ENCODE measurements at regions not wholly inside any gene's neighbourhood (a gene's known extent, or its start where the extent isn't known, plus 50 kb on each side); places are given as distances from the start of the nearest gene placed in this dataset.
A peak's percentile ranks its signal among the peaks of the same experiment; 100 is the strongest.

- Histone ChIP-seq H2BK12ac (ENCODE audit: low read length) (no peak overlapping the region), H4K91ac (ENCODE audit: low read depth, low read length, poor library complexity) (no peak overlapping the region), H3K9me3 (replicated peaks in 1 of 2; ENCODE audit: control insufficient read depth in 2 of 2, insufficient read depth in 1 of 2, low read depth in 1 of 2, low read length in 2 of 2) (no peaks in the 10 kb centered on the region), H2BK5ac (ENCODE audit: low read length) (no peak overlapping the region), H2AK5ac (ENCODE audit: low read depth, low read length) (no peak overlapping the region), H3K79me1 (ENCODE audit: low read depth, low read length) (no peaks in the 10 kb centered on the region), H3K4me1 (ENCODE audit: control insufficient read depth in 2 of 2, insufficient read depth in 1 of 2, low read depth in 1 of 2, low read length in 2 of 2) (peaks cover 0 to 6% of the 10 kb centered on the region in 2 donors), H3K4me2 (ENCODE audit: insufficient read depth, low read length, poor library complexity, severe bottlenecking) (no peak overlapping the region), H3K27ac (replicated peaks; ENCODE audit: low read length) (no peak overlapping the region), H3K4ac (ENCODE audit: low read length) (no peak overlapping the region), H3K14ac (ENCODE audit: low read length) (no peak overlapping the region), H3K23ac (ENCODE audit: low read depth, low read length, poor library complexity) (no peak overlapping the region), H3K4me3 (ENCODE audit: low read length in 2 of 2) (no peak overlapping the region), H2AFZ (ENCODE audit: low read length) (no peak overlapping the region), H3K36me3 (replicated peaks in 1 of 2; ENCODE audit: control insufficient read depth in 2 of 2, insufficient read depth in 2 of 2, low read length in 2 of 2) (no peaks in the 10 kb centered on the region), H3K9ac (ENCODE audit: low read depth, low read length, poor library complexity) (no peak overlapping the region), H4K8ac (ENCODE audit: low read depth, low read length) (no peak overlapping the region), H3K27me3 (ENCODE audit: control insufficient read depth in 3 of 3, insufficient read depth in 3 of 3, low read depth in 1 of 3, low read length in 3 of 3) (no peaks in the 10 kb centered on the region), H2BK120ac (ENCODE audit: low read depth, low read length) (no peak overlapping the region), H3K18ac (ENCODE audit: low read length) (no peak overlapping the region), H2BK15ac (ENCODE audit: low read length) (no peak overlapping the region)
- DNase-seq (ENCODE audit: low spot score), result no peak
Measured at GRCh38 chr6:130740308-130740707, 86.9 kb upstream of the SMLR1 start.

DNA sequence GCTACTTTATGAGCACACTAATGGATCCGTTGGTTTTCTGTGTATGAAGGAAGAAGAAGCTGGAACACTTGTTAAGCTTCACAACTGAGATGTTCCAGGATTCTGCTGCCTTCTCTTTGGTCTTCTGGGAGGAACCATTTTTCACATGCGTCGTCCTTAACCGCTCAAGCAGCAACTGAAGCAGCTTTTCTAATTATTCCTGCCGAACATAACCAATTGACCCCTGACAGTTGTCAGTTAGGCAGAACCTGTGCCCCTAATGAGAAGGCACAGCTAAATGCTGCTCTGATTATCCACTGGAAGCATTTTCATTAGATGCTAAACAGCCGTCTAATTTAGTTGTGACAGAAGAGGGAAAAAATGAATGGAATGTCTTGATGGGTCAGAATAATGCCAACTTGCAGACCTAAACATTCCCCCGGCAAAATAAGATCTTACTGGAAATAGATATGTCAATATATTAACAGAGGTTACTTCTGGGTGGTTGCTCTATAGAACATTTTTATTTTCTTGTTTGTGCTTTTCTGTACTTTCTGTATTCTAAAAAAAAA is 85.0 kb upstream of the SMLR1 start:
- no peak overlapping the region for H2AK5ac ChIP-seq (ENCODE audit: low read depth, low read length)
- no peaks in the 10 kb centered on the region for H3K79me1 ChIP-seq (ENCODE audit: low read depth, low read length)
- no peak overlapping the region for H4K8ac ChIP-seq (ENCODE audit: low read depth, low read length)
- H3K9me3 ChIP-seq (replicated peaks in 1 of 2; ENCODE audit: control insufficient read depth in 2 of 2, insufficient read depth in 1 of 2, low read depth in 1 of 2, low read length in 2 of 2), result no peaks in the 10 kb centered on the region
- no peak overlapping the region for H3K27ac ChIP-seq (replicated peaks; ENCODE audit: low read length)
- no peak overlapping the region for H3K4me2 ChIP-seq (ENCODE audit: insufficient read depth, low read length, poor library complexity, severe bottlenecking)
- no peak overlapping the region for H3K14ac ChIP-seq (ENCODE audit: low read length)
- DNase-seq (ENCODE audit: low spot score), result no peak
- no peaks in the 10 kb centered on the region for H3K36me3 ChIP-seq (replicated peaks in 1 of 2; ENCODE audit: control insufficient read depth in 2 of 2, insufficient read depth in 2 of 2, low read length in 2 of 2)
- H3K4ac ChIP-seq (ENCODE audit: low read length), result no peak overlapping the region
- no peak overlapping the region for H4K91ac ChIP-seq (ENCODE audit: low read depth, low read length, poor library complexity)
- H3K9ac ChIP-seq (ENCODE audit: low read depth, low read length, poor library complexity), result no peak overlapping the region
- no peak overlapping the region for H2BK12ac ChIP-seq (ENCODE audit: low read length)
- no peak overlapping the region for H3K18ac ChIP-seq (ENCODE audit: low read length)
- peaks cover 0 to 6% of the 10 kb centered on the region in 2 donors for H3K4me1 ChIP-seq (ENCODE audit: control insufficient read depth in 2 of 2, insufficient read depth in 1 of 2, low read depth in 1 of 2, low read length in 2 of 2)
- WGBS, 2 donors (ENCODE audit: extremely low coverage in 2 of 2, insufficient read length in 2 of 2, insufficient replicate concordance in 1 of 2), result no CpG with 5 or more reads among the region's 7 CpGs
- H2BK120ac ChIP-seq (ENCODE audit: low read depth, low read length), result no peak overlapping the region
- H3K4me3 ChIP-seq (ENCODE audit: low read length in 2 of 2), result no peak overlapping the region
- H3K27me3 ChIP-seq (ENCODE audit: control insufficient read depth in 3 of 3, insufficient read depth in 3 of 3, low read depth in 1 of 3, low read length in 3 of 3), result no peaks in the 10 kb centered on the region
- H3K23ac ChIP-seq (ENCODE audit: low read depth, low read length, poor library complexity), result no peak overlapping the region
- H2AFZ ChIP-seq (ENCODE audit: low read length), result no peak overlapping the region
- H2BK15ac ChIP-seq (ENCODE audit: low read length), result no peak overlapping the region
- H2BK5ac ChIP-seq (ENCODE audit: low read length), result no peak overlapping the region

- Histone ChIP-seq H3K4me2 (ENCODE audit: insufficient read depth, low read length, poor library complexity, severe bottlenecking) (no peak overlapping the region), H3K79me1 (ENCODE audit: low read depth, low read length) (no peaks in the 10 kb centered on the region), H3K4me1 (ENCODE audit: control insufficient read depth in 2 of 2, insufficient read depth in 1 of 2, low read depth in 1 of 2, low read length in 2 of 2) (peaks cover 0 to 6% of the 10 kb centered on the region in 2 donors), H3K14ac (ENCODE audit: low read length) (no peak overlapping the region), H3K9ac (ENCODE audit: low read depth, low read length, poor library complexity) (no peak overlapping the region), H3K36me3 (replicated peaks in 1 of 2; ENCODE audit: control insufficient read depth in 2 of 2, insufficient read depth in 2 of 2, low read length in 2 of 2) (no peaks in the 10 kb centered on the region), H3K18ac (ENCODE audit: low read length) (no peak overlapping the region), H4K8ac (ENCODE audit: low read depth, low read length) (no peak overlapping the region), H3K23ac (ENCODE audit: low read depth, low read length, poor library complexity) (no peak overlapping the region), H3K27ac (replicated peaks; ENCODE audit: low read length) (no peak overlapping the region), H3K4me3 (ENCODE audit: low read length in 2 of 2) (no peak overlapping the region), H2BK120ac (ENCODE audit: low read depth, low read length) (no peak overlapping the region), H3K9me3 (replicated peaks in 1 of 2; ENCODE audit: control insufficient read depth in 2 of 2, insufficient read depth in 1 of 2, low read depth in 1 of 2, low read length in 2 of 2) (no peaks in the 10 kb centered on the region), H3K27me3 (ENCODE audit: control insufficient read depth in 3 of 3, insufficient read depth in 3 of 3, low read depth in 1 of 3, low read length in 3 of 3) (no peaks in the 10 kb centered on the region), H2BK15ac (ENCODE audit: low read length) (no peak overlapping the region), H3K4ac (ENCODE audit: low read length) (no peak overlapping the region), H2BK5ac (ENCODE audit: low read length) (no peak overlapping the region), H2AK5ac (ENCODE audit: low read depth, low read length) (no peak overlapping the region), H2AFZ (ENCODE audit: low read length) (no peak overlapping the region), H2BK12ac (ENCODE audit: low read length) (no peak overlapping the region), H4K91ac (ENCODE audit: low read depth, low read length, poor library complexity) (no peak overlapping the region)
- no CpG with 5 or more reads among the region's 2 CpGs for WGBS, 2 donors (ENCODE audit: extremely low coverage in 2 of 2, insufficient read length in 2 of 2, insufficient replicate concordance in 1 of 2)
- DNase-seq (ENCODE audit: low spot score), result peak; percentile 29
Measured at GRCh38 chr6:130743175-130743574, 84.0 kb upstream of the SMLR1 start.

DNA sequence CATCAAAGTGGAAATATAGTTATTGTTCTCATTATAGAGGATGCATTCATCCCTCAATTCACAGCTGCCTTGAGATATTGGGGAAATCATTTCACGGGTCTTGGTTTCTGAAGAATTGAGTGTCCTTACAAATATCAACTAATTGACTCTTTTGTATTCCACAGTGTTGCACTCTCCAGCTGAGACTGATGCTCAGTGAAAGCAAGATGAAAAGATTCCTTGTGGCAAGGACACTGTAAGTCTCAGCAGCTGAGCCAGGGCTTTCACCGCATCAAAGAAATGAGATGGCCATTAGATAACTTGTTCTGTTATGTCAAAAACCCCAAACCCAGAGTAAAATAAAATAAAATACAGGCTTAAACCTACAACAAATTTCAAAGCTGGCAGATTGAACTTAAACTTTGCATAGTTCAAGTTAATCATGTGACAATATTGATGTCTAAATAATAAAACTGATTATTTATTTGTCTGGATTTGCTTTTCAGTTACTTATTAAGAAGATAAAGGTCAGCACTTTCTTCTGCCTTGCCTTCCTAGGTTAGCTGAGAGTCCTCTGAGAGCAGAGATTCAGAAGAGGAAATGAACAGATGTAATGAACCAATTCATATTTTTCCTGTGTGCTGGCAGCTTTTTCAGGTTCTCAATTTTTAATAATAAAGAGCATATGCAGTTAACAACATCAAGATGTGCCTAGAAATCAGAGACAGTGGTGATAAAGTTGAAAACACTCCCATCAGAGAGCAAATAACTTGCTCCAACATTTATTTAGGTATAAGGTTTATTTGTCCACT is 82.4 kb upstream of the SMLR1 start:
- H3K4ac ChIP-seq (ENCODE audit: low read length), result no peak overlapping the region
- no peak overlapping the region for H2BK5ac ChIP-seq (ENCODE audit: low read length)
- H3K23ac ChIP-seq (ENCODE audit: low read depth, low read length, poor library complexity), result no peak overlapping the region
- no peak overlapping the region for H2BK120ac ChIP-seq (ENCODE audit: low read depth, low read length)
- H2AFZ ChIP-seq (ENCODE audit: low read length), result no peak overlapping the region
- no CpG with 5 or more reads among the region's 2 CpGs for WGBS, 2 donors (ENCODE audit: extremely low coverage in 2 of 2, insufficient read length in 2 of 2, insufficient replicate concordance in 1 of 2)
- H3K4me2 ChIP-seq (ENCODE audit: insufficient read depth, low read length, poor library complexity, severe bottlenecking), result no peak overlapping the region
- H2BK15ac ChIP-seq (ENCODE audit: low read length), result no peak overlapping the region
- H2BK12ac ChIP-seq (ENCODE audit: low read length), result no peak overlapping the region
- H3K14ac ChIP-seq (ENCODE audit: low read length), result no peak overlapping the region
- no peak overlapping the region for H2AK5ac ChIP-seq (ENCODE audit: low read depth, low read length)
- H4K91ac ChIP-seq (ENCODE audit: low read depth, low read length, poor library complexity), result no peak overlapping the region
- H3K36me3 ChIP-seq (replicated peaks in 1 of 2; ENCODE audit: control insufficient read depth in 2 of 2, insufficient read depth in 2 of 2, low read length in 2 of 2), result no peaks in the 10 kb centered on the region
- H3K9ac ChIP-seq (ENCODE audit: low read depth, low read length, poor library complexity), result no peak overlapping the region
- no peak overlapping the region for H3K27ac ChIP-seq (replicated peaks; ENCODE audit: low read length)
- H4K8ac ChIP-seq (ENCODE audit: low read depth, low read length), result no peak overlapping the region
- no peaks in the 10 kb centered on the region for H3K27me3 ChIP-seq (ENCODE audit: control insufficient read depth in 3 of 3, insufficient read depth in 3 of 3, low read depth in 1 of 3, low read length in 3 of 3)
- no peak for DNase-seq (ENCODE audit: low spot score)
- no peaks in the 10 kb centered on the region for H3K79me1 ChIP-seq (ENCODE audit: low read depth, low read length)
- H3K4me1 ChIP-seq (ENCODE audit: control insufficient read depth in 2 of 2, insufficient read depth in 1 of 2, low read depth in 1 of 2, low read length in 2 of 2), result peaks cover 0 to 6% of the 10 kb centered on the region in 2 donors
- H3K18ac ChIP-seq (ENCODE audit: low read length), result no peak overlapping the region
- no peak overlapping the region for H3K4me3 ChIP-seq (ENCODE audit: low read length in 2 of 2)
- H3K9me3 ChIP-seq (replicated peaks in 1 of 2; ENCODE audit: control insufficient read depth in 2 of 2, insufficient read depth in 1 of 2, low read depth in 1 of 2, low read length in 2 of 2), result no peaks in the 10 kb centered on the region
